Left renal cortex interstitium (tissue), 4 donors: ENCODE measurements at regions not wholly inside any gene's neighbourhood (a gene's known extent, or its start where the extent isn't known, plus 50 kb on each side); places are given as distances from the start of the nearest gene placed in this dataset.
A peak's percentile ranks its signal among the peaks of the same experiment; 100 is the strongest.

Source experiments
- DNase-seq, 4 donors: peaks; one replicate each; pipeline ENCODE4 v3.0.0-alpha.2; 2013; ENCODE audit warnings: low read depth in 4 of 4, low spot score in 2 of 4, missing footprints in 1 of 4

GRCh38 chr2:17309741-17310339, 208.4 kb downstream of the RAD51AP2 start:
- peak; percentile 11 to 38 (median 16) for DNase-seq

- DNase-seq = no peak
Measured at GRCh38 chr2:17309181-17309580, 209.1 kb downstream of the RAD51AP2 start.

- no peak for DNase-seq
Measured at GRCh38 chr2:17306706-17307105, 211.5 kb downstream of the RAD51AP2 start.

- no peak for DNase-seq
Measured at GRCh38 chr2:17306219-17306618, 212.0 kb downstream of the RAD51AP2 start.

- DNase-seq = no peak
Measured at GRCh38 chr2:17303521-17303920, 214.7 kb downstream of the RAD51AP2 start.

GRCh38 chr2:17303054-17303453, 215.2 kb downstream of the RAD51AP2 start:
- DNase-seq = no peak

GRCh38 chr2:17302281-17302680, 216.0 kb downstream of the RAD51AP2 start:
- DNase-seq = no peak

GRCh38 chr2:17301437-17301836, 216.8 kb downstream of the RAD51AP2 start:
- no peak for DNase-seq

- DNase-seq = no peak
Measured at GRCh38 chr2:17299891-17300540, 218.2 kb downstream of the RAD51AP2 start.

GRCh38 chr2:17298453-17298852, 219.8 kb downstream of the RAD51AP2 start:
- no peak for DNase-seq

GRCh38 chr2:17296686-17297085, 221.6 kb downstream of the RAD51AP2 start:
- no peak for DNase-seq

GRCh38 chr2:17289669-17290068, 228.6 kb downstream of the RAD51AP2 start:
- DNase-seq = no peak

- DNase-seq = no peak
Measured at GRCh38 chr2:17287183-17287582, 231.1 kb downstream of the RAD51AP2 start.

- DNase-seq = no peak
Measured at GRCh38 chr2:17282826-17283225, 235.4 kb downstream of the RAD51AP2 start.

- no peak for DNase-seq
Measured at GRCh38 chr2:17282245-17282644, 236.0 kb downstream of the RAD51AP2 start.

GRCh38 chr2:17276220-17276619, 242.0 kb downstream of the RAD51AP2 start:
- no peak for DNase-seq

- DNase-seq = no peak
Measured at GRCh38 chr2:17272652-17273525, 245.4 kb downstream of the RAD51AP2 start.

GRCh38 chr2:17272170-17272569, 246.1 kb downstream of the RAD51AP2 start:
- no peak for DNase-seq

GRCh38 chr2:17271416-17271815, 246.8 kb downstream of the RAD51AP2 start:
- no peak for DNase-seq

GRCh38 chr2:17270894-17271293, 247.3 kb downstream of the RAD51AP2 start:
- DNase-seq = no peak

- DNase-seq = no peak
Measured at GRCh38 chr2:17263570-17263968, 254.7 kb downstream of the RAD51AP2 start.
